ENCODE measurements at regions not wholly inside any gene's neighbourhood (a gene's known extent, or its start where the extent isn't known, plus 50 kb on each side); places are given as distances from the start of the nearest gene placed in this dataset.
A peak's percentile ranks its signal among the peaks of the same experiment; 100 is the strongest.

DNA sequence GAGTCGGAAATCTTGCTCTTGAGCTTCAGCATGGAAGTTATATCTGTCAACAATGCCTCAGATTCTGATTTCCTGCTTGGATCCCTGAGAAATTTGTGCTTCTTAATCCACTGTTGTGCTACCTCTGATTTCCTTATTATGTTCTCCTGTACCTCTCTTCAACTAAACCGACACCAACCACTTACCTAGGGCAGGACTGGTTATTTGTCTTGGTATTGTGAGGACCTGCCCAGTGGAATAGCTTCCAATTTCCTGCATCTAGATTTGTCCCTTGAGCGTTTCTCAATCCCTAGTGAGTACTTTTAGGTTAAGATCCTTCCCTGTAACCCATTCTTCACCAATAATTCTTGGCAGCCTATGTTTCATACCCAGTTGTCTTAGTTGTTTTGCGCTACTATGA is 720.5 kb upstream of the ZNF385D start:
- intact Hi-C loops (cut with DNase I, micrococcal nuclease), result no loop called here
- no peak overlapping the region for H3K27ac ChIP-seq (ENCODE audit: low read depth in 1 of 2, low read length in 2 of 2)
- Mint-ChIP-seq H3K36me3 (ENCODE audit: low read depth) (no peaks in the 10 kb centered on the region), H3K27me3 (no peaks in the 10 kb centered on the region), H3K4me1 (ENCODE audit: low read depth) (no peaks in the 10 kb centered on the region), H3K4me3 (no peak overlapping the region), H3K9me3 (no peaks in the 10 kb centered on the region), H3K27ac (no peak overlapping the region)
- no peaks in the 10 kb centered on the region for H3K36me3 ChIP-seq (ENCODE audit: insufficient read depth, low read length)
- TF ChIP-seq CTCF (IDR thresholded peaks at IDR 0.05), result no peak
- H3K9me3 ChIP-seq (ENCODE audit: control insufficient read depth in 1 of 2, insufficient read depth in 1 of 2, low read length in 2 of 2), result peaks cover 0 to 11% of the 10 kb centered on the region in 2 experiments
- no peaks in the 10 kb centered on the region for H3K27me3 ChIP-seq (ENCODE audit: control insufficient read depth in 1 of 2, insufficient read depth in 2 of 2, low read length in 2 of 2)
- no peak for DNase-seq
- no peak overlapping the region for H3K4me3 ChIP-seq (ENCODE audit: low read length)
- no peaks in the 10 kb centered on the region for H3K4me1 ChIP-seq (ENCODE audit: insufficient read depth, low read length)
- ChIA-PET CTCF (no interaction called here), POLR2A (no interaction called here)
- no peak for ATAC-seq (ENCODE audit: poor library complexity)

DNA sequence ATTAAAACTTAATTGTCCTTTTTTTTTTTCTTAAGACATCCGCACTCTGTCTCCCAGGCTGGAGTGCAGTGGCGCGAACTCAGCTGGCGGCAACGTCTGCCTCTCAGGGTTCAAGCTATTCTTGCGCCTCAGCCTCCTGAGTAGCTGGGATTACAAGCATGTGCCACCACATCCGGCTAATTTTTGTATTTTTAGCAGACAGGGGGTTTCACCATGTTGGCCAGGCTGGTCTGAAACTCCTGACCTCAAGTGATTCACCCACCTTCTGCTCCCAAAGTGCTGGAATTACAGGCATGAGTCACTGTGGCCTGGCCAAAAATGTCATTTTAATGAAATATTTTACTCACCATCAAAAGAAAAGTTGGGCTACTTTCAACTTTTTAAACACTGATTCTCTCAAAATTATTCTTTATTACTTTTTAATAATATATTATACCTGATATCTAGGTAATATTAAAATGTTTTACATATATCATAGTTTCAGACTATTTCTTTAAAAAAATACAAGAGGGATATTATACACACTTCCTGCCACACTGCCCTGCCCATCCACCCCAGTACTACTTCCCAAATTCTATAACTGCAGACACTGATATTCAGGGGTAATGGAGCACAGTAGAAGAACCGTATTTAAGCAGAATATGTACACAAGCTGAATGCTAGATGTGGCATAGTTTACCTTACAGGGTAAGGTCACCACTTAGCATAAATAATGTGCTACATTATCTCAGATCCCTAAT is 723.9 kb upstream of the ZNF385D start:
- CTCF ChIA-PET, result no interaction called here
- H3K4me3 ChIP-seq (ENCODE audit: low read length), result no peak overlapping the region
- TF ChIP-seq CTCF (IDR thresholded peaks at IDR 0.05), result no peak
- intact Hi-C loops (cut with DNase I, micrococcal nuclease), result no loop called here
- no peaks in the 10 kb centered on the region for H3K36me3 ChIP-seq (ENCODE audit: insufficient read depth, low read length)
- H3K27me3 ChIP-seq (ENCODE audit: control insufficient read depth in 1 of 2, insufficient read depth in 2 of 2, low read length in 2 of 2), result no peaks in the 10 kb centered on the region
- no peaks in the 10 kb centered on the region for H3K4me1 ChIP-seq (ENCODE audit: insufficient read depth, low read length)
- Mint-ChIP-seq H3K36me3 (ENCODE audit: low read depth) (no peaks in the 10 kb centered on the region), H3K27me3 (no peaks in the 10 kb centered on the region), H3K4me3 (no peak overlapping the region), H3K4me1 (ENCODE audit: low read depth) (no peaks in the 10 kb centered on the region), H3K27ac (no peak overlapping the region), H3K9me3 (no peaks in the 10 kb centered on the region)
- ATAC-seq (ENCODE audit: poor library complexity) (no peak), DNase-seq (peak in 2 of 14 experiments; percentile 14 to 21)
- H3K9me3 ChIP-seq (ENCODE audit: control insufficient read depth in 1 of 2, insufficient read depth in 1 of 2, low read length in 2 of 2), result peaks cover 0 to 8% of the 10 kb centered on the region in 2 experiments
- no peak overlapping the region for H3K27ac ChIP-seq (ENCODE audit: low read depth in 1 of 2, low read length in 2 of 2)
- POLR2A ChIA-PET, result no interaction called here

DNA sequence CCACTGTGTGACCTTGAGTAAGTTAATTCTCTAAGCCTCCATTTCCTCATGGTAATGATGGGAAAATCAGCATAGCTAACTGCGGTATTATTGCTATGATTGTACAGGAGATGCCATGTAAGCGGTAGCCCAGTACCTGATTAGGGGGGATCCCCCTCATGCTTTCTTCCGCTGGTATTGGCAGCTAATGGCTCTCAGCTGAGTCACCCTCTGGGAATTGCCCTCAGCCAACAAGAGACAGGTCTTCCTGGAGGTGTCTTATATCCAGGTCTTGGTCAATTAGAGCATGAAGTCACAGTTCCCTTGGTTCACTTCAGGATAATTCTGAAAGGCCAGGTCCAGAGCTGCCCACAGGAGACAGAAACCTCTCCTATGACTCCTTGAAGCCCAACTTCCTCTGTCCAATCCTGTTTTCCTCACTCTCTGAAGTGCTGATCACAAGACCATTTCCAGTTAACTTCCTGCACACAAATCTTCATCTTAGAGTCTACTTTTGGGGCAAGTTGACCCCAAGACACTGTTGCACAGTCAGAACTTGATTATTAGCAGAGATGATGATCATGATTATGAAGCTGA is 724.7 kb upstream of the ZNF385D start:
- H3K9me3 Mint-ChIP-seq, result no peaks in the 10 kb centered on the region
- no peak for TF ChIP-seq CTCF (IDR thresholded peaks at IDR 0.05)
- POLR2A ChIA-PET, result no interaction called here
- CTCF ChIA-PET, result no interaction called here
- H3K36me3 Mint-ChIP-seq (ENCODE audit: low read depth), result no peaks in the 10 kb centered on the region
- no peak overlapping the region for H3K27ac Mint-ChIP-seq
- intact Hi-C loops (cut with DNase I, micrococcal nuclease), result no loop called here
- Histone ChIP-seq H3K4me1 (ENCODE audit: insufficient read depth, low read length) (no peaks in the 10 kb centered on the region), H3K27me3 (ENCODE audit: control insufficient read depth in 1 of 2, insufficient read depth in 2 of 2, low read length in 2 of 2) (no peaks in the 10 kb centered on the region), H3K27ac (ENCODE audit: low read depth in 1 of 2, low read length in 2 of 2) (no peak overlapping the region), H3K4me3 (ENCODE audit: low read length) (no peak overlapping the region), H3K36me3 (ENCODE audit: insufficient read depth, low read length) (no peaks in the 10 kb centered on the region), H3K9me3 (ENCODE audit: control insufficient read depth in 1 of 2, insufficient read depth in 1 of 2, low read length in 2 of 2) (peaks cover 0 to 8% of the 10 kb centered on the region in 2 experiments)
- H3K27me3 Mint-ChIP-seq, result no peaks in the 10 kb centered on the region
- DNase-seq (peak in 2 of 14 experiments; percentile 1 to 10), ATAC-seq (ENCODE audit: poor library complexity) (no peak)
- no peak overlapping the region for H3K4me3 Mint-ChIP-seq
- no peaks in the 10 kb centered on the region for H3K4me1 Mint-ChIP-seq (ENCODE audit: low read depth)

Data from CD4-positive, alpha-beta T cell (primary cell).